Ovary (tissue), 3 donors: ENCODE measurements at regions not wholly inside any gene's neighbourhood (a gene's known extent, or its start where the extent isn't known, plus 50 kb on each side); places are given as distances from the start of the nearest gene placed in this dataset.

ENCODE experiments used
- EP300 ChIP-seq: sonication (generic); formaldehyde crosslinking; IDR thresholded peaks from one replicate; pipeline ENCODE4 v1.6.1; 2017; ENCODE audit warnings: antibody characterized with exemption
- TF ChIP-seq, protein P1 (sequence below), 3 donors: fragments of 450-650 bp in 2 of 3; fragments of 200-600 bp in 1 of 3; IDR thresholded peaks; one replicate each; pipeline versions ENCODE4 v1.5.1 to v1.8.0; 2016 to 2022; ENCODE audit warnings: antibody characterized with exemption in 3 of 3, mild to moderate bottlenecking in 1 of 3
- donor health status: DM: no; HTN: no; CAD: no.

DNA sequence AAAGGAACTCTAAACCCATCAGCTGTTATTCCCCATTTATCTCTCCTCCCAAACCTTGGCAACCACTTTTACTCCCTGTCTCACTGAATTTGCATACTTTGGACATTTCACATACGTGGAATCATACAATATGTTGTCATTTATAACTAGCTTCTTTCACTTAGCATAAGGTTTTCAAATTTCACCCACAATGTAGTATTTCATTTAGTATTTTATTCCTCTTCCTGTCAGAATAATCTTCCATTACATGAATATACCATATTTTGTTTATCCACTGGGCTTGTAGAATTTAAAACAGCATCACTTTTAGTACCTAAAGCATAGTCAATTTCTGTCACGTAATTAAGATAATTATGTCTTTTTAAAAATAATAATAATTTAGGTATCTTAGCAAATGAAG lies 55.5 kb upstream of the POU2F1 start:
- TF ChIP-seq, protein P1, sequence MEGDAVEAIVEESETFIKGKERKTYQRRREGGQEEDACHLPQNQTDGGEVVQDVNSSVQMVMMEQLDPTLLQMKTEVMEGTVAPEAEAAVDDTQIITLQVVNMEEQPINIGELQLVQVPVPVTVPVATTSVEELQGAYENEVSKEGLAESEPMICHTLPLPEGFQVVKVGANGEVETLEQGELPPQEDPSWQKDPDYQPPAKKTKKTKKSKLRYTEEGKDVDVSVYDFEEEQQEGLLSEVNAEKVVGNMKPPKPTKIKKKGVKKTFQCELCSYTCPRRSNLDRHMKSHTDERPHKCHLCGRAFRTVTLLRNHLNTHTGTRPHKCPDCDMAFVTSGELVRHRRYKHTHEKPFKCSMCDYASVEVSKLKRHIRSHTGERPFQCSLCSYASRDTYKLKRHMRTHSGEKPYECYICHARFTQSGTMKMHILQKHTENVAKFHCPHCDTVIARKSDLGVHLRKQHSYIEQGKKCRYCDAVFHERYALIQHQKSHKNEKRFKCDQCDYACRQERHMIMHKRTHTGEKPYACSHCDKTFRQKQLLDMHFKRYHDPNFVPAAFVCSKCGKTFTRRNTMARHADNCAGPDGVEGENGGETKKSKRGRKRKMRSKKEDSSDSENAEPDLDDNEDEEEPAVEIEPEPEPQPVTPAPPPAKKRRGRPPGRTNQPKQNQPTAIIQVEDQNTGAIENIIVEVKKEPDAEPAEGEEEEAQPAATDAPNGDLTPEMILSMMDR (IDR thresholded peaks at IDR 0.05), result no peak
- TF ChIP-seq EP300, result no peak
